ENCODE measurements at regions not wholly inside any gene's neighbourhood (a gene's known extent, or its start where the extent isn't known, plus 50 kb on each side); places are given as distances from the start of the nearest gene placed in this dataset.

DNA sequence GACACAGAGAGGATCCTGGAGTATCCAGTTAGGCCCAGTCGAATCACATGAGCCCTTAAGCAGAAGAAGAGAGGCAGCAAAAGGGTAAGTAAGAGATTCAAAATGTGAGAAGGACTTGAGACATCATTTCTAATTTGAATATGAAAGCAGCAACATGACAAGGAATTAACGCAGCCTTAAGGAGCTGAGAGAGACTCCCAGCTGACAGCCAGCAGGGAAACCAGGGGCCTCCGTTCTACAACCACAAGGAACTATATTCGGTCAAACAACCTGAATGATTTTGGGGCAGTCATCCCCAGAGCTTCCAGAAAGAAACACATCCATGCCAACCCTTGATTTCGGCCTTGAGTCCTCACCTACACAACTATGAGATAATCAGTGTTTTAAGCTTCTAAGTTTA is 189.7 kb upstream of the MTNR1B start:
- TF ChIP-seq, protein P1, sequence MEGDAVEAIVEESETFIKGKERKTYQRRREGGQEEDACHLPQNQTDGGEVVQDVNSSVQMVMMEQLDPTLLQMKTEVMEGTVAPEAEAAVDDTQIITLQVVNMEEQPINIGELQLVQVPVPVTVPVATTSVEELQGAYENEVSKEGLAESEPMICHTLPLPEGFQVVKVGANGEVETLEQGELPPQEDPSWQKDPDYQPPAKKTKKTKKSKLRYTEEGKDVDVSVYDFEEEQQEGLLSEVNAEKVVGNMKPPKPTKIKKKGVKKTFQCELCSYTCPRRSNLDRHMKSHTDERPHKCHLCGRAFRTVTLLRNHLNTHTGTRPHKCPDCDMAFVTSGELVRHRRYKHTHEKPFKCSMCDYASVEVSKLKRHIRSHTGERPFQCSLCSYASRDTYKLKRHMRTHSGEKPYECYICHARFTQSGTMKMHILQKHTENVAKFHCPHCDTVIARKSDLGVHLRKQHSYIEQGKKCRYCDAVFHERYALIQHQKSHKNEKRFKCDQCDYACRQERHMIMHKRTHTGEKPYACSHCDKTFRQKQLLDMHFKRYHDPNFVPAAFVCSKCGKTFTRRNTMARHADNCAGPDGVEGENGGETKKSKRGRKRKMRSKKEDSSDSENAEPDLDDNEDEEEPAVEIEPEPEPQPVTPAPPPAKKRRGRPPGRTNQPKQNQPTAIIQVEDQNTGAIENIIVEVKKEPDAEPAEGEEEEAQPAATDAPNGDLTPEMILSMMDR (conservative IDR thresholded peaks at IDR 0.05; ENCODE audit: low read depth in 2 of 2) = no peak
- TF ChIP-seq, protein P2, sequence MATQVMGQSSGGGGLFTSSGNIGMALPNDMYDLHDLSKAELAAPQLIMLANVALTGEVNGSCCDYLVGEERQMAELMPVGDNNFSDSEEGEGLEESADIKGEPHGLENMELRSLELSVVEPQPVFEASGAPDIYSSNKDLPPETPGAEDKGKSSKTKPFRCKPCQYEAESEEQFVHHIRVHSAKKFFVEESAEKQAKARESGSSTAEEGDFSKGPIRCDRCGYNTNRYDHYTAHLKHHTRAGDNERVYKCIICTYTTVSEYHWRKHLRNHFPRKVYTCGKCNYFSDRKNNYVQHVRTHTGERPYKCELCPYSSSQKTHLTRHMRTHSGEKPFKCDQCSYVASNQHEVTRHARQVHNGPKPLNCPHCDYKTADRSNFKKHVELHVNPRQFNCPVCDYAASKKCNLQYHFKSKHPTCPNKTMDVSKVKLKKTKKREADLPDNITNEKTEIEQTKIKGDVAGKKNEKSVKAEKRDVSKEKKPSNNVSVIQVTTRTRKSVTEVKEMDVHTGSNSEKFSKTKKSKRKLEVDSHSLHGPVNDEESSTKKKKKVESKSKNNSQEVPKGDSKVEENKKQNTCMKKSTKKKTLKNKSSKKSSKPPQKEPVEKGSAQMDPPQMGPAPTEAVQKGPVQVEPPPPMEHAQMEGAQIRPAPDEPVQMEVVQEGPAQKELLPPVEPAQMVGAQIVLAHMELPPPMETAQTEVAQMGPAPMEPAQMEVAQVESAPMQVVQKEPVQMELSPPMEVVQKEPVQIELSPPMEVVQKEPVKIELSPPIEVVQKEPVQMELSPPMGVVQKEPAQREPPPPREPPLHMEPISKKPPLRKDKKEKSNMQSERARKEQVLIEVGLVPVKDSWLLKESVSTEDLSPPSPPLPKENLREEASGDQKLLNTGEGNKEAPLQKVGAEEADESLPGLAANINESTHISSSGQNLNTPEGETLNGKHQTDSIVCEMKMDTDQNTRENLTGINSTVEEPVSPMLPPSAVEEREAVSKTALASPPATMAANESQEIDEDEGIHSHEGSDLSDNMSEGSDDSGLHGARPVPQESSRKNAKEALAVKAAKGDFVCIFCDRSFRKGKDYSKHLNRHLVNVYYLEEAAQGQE (IDR thresholded peaks at IDR 0.05; ENCODE audit: unreplicated experiment) = no peak
- TF ChIP-seq JUNB (IDR thresholded peaks at IDR 0.05; ENCODE audit: unreplicated experiment) = no peak
- TF ChIP-seq POLR2AphosphoS5 (IDR thresholded peaks at IDR 0.05; ENCODE audit: low read depth) = no peak
- TF ChIP-seq CREB1 (CRISPR knock-in tag; IDR thresholded peaks at IDR 0.05; ENCODE audit: low read depth) = no peak
- TF ChIP-seq ZNF114 (CRISPR knock-in tag; IDR thresholded peaks at IDR 0.05) = no peak
- TF ChIP-seq, protein P3, sequence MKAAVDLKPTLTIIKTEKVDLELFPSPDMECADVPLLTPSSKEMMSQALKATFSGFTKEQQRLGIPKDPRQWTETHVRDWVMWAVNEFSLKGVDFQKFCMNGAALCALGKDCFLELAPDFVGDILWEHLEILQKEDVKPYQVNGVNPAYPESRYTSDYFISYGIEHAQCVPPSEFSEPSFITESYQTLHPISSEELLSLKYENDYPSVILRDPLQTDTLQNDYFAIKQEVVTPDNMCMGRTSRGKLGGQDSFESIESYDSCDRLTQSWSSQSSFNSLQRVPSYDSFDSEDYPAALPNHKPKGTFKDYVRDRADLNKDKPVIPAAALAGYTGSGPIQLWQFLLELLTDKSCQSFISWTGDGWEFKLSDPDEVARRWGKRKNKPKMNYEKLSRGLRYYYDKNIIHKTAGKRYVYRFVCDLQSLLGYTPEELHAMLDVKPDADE (IDR thresholded peaks at IDR 0.05) = no peak
- no peak for TF ChIP-seq EZH2phosphoT487 (IDR thresholded peaks at IDR 0.05; ENCODE audit: unreplicated experiment)
- no peak for TF ChIP-seq STAT1 (IDR thresholded peaks at IDR 0.05; ENCODE audit: unreplicated experiment)

All from GM23338 (cell line).